Activated CD4-positive, alpha-beta memory T cell treated with anti-CD3 and anti-CD28 coated beads, Interleukin-2, amount 10 ng/mL, durations not matched to agents 7 days and 5 days (primary cell): ENCODE measurements at regions not wholly inside any gene's neighbourhood (a gene's known extent, or its start where the extent isn't known, plus 50 kb on each side); places are given as distances from the start of the nearest gene placed in this dataset.
"Not testable (repeated sequence)": the region's sequence is repeated elsewhere in the genome, so short reads cannot be mapped to it uniquely, and the experiment has no call there.

Experiments used
- CTCF ChIA-PET: fragments of 350-600 bp; sonication (Branson Sonifier 250); formaldehyde crosslinking; loops from one replicate; lab custom pipeline; 2021; ENCODE audit warnings: antibody characterized with exemption, inconsistent platforms; lab: Charles Lee
- POLR2A ChIA-PET: fragments of 350-600 bp; sonication (Branson Sonifier 250); formaldehyde crosslinking; loops from one replicate; lab custom pipeline; 2021; ENCODE audit warnings: antibody characterized with exemption; lab: Charles Lee
- DNase-seq: peaks from one replicate; pipeline ENCODE4 v3.0.0-alpha.2; 2020
- H3K27ac Mint-ChIP-seq: one replicate; pipeline ENCODE4 v1.8.0; 2021; ENCODE audit warnings: mild to moderate bottlenecking, mixed read lengths
- H3K27me3 Mint-ChIP-seq: one replicate; pipeline ENCODE4 v1.8.0; 2021; ENCODE audit warnings: mixed read lengths
- H3K36me3 Mint-ChIP-seq: one replicate; pipeline ENCODE4 v1.8.0; 2021; ENCODE audit warnings: low read depth, mixed read lengths
- H3K4me1 Mint-ChIP-seq: one replicate; pipeline ENCODE4 v1.8.0; 2021; ENCODE audit warnings: mixed read lengths
- H3K4me3 Mint-ChIP-seq: one replicate; pipeline ENCODE4 v1.8.0; 2021; ENCODE audit warnings: mild to moderate bottlenecking, mixed read lengths
- H3K9me3 Mint-ChIP-seq: one replicate; pipeline ENCODE4 v1.8.0; 2021; ENCODE audit warnings: mixed read lengths

DNA sequence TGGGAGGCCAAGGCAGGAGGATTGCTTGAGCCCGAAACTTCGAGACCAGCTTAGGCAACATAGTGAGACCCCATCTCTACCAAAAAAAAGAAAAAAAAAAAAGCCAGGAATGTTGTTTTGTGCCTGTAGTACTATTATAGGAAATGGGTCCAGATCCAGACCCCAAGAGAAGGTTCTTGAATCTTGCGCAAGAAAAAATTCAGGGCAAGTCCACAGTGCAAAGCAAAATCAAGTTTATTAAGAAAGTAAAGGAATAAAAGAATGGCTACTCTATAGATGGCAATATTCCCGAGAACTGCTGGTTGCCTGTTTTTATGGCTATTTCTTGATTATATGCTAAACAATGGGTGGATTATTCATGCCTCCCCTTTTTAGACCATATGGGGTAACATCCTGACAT is 51.2 kb upstream of the RDX start:
- Mint-ChIP-seq H3K4me1 (peaks cover 68% of the 10 kb centered on the region), H3K9me3 (peaks cover 12% of the 10 kb centered on the region), H3K4me3 (no peak overlapping the region), H3K36me3 (peaks cover 23% of the 10 kb centered on the region), H3K27me3 (no peaks in the 10 kb centered on the region), H3K27ac (peak overlapping the region; percentile 97)
- POLR2A ChIA-PET = interaction anchor here (0.9 kb wide), 1 partner anchor 18 kb away, joined by 3 read pairs; no protein-coding TSS in a partner anchor
- CTCF ChIA-PET = interaction anchor here (1.2 kb wide), 1 partner anchor 146 kb away, joined by 4 read pairs; no protein-coding TSS in a partner anchor
- DNase-seq = no peak

DNA sequence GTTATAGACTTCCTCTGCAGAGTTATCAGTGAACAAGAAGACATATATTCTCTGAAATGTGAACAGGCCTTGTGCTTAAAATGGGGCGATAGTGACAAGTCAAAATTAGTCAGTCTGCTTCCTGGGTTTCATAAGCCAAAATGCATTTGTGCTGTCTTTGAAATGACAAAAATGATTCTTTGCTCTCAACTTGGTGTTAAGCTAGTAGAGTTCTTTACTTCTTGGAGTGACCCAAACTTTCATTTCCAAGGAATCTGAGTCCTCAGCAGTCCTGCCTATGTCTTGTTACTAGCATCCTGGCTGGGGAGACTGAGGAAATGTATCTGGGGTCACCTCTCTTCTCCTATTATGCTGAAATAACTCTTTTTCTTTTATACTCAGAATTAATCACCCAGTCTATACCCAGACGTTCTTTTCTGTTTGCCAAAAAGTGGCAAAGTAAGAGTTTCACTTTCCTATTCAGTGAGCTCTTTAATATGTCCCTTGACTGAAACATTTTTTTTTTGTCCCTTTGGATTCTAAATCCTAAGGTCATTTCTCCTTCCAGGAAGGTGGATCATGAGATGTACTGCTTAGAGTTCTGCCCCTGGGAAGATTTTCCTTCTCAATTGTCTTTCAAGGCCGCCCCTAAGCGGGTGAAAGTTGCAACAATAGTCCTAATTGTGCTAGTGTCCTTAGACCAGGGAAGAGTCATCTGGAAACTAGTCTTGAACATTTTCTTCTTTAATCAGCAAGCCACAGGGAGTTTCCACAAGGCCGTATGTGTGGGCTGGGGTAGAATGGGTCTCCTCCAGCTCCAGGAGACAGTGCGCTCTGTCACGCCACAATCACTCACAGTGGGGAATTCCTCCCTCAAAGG is 53.0 kb upstream of the RDX start:
- no peaks in the 10 kb centered on the region for H3K27me3 Mint-ChIP-seq
- peak; percentile 62 for DNase-seq
- ChIA-PET POLR2A (interaction anchor here (0.8 to 3.0 kb wide), 12 partner anchors 8 to 114 kb away, joined by 3 to 14 read pairs (median 4); partner anchors contain the start of genes FDX1 and RDX), CTCF (interaction anchor here (0.7 to 2.0 kb wide), 5 partner anchors 10 to 148 kb away, joined by 3 to 7 read pairs (median 4); no protein-coding TSS in a partner anchor)
- peaks cover 62% of the 10 kb centered on the region for H3K4me1 Mint-ChIP-seq
- peak overlapping the region; percentile 51 for H3K4me3 Mint-ChIP-seq
- H3K9me3 Mint-ChIP-seq = peaks cover 6% of the 10 kb centered on the region
- H3K27ac Mint-ChIP-seq = peak overlapping the region; percentile 97
- peaks cover 10% of the 10 kb centered on the region for H3K36me3 Mint-ChIP-seq

DNA sequence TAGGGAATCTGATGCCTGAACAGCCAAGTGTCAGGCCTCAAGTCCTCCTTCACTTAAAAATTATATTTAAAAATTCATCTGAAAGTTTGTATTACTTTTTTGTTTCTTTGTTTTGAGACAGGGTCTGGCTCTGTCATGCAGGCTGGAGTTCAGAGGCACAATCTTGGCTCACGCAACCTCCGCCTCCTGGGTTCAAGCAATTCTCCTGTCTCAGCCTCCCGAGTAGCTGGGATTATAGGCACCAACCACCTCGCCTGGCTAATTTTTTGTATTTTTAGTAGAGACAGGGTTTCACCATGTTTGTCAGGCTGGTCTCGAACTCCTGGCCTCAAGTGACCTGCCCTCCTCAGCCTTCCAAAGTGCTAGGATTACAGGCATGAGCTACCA is 53.6 kb upstream of the RDX start:
- Mint-ChIP-seq H3K4me1 (peaks cover 61% of the 10 kb centered on the region), H3K27ac (peak overlapping the region; percentile 97)
- H3K27me3 Mint-ChIP-seq, H3K36me3 Mint-ChIP-seq, H3K4me3 Mint-ChIP-seq, H3K9me3 Mint-ChIP-seq, DNase-seq: not testable (repeated sequence)
- CTCF ChIA-PET = interaction anchor here (1.4 to 2.0 kb wide), 3 partner anchors 11 to 27 kb away, joined by 3 to 7 read pairs (median 4); no protein-coding TSS in a partner anchor
- POLR2A ChIA-PET = interaction anchor here (0.6 to 3.0 kb wide), 9 partner anchors 8 to 114 kb away, joined by 3 to 14 read pairs (median 4); partner anchors contain the start of gene RDX

- DNase-seq = no peak
- Mint-ChIP-seq H3K27ac (no peak overlapping the region), H3K36me3 (no peaks in the 10 kb centered on the region), H3K27me3 (no peaks in the 10 kb centered on the region), H3K9me3 (peaks cover 3% of the 10 kb centered on the region), H3K4me3 (no peak overlapping the region), H3K4me1 (peaks cover 25% of the 10 kb centered on the region)
- POLR2A ChIA-PET = no interaction called here
- CTCF ChIA-PET = interaction anchor here (0.6 kb wide), 1 partner anchor 20 kb away, joined by 3 read pairs; no protein-coding TSS in a partner anchor
Measured at GRCh38 chr11:110355011-110355744, 58.8 kb upstream of the RDX start.

DNA sequence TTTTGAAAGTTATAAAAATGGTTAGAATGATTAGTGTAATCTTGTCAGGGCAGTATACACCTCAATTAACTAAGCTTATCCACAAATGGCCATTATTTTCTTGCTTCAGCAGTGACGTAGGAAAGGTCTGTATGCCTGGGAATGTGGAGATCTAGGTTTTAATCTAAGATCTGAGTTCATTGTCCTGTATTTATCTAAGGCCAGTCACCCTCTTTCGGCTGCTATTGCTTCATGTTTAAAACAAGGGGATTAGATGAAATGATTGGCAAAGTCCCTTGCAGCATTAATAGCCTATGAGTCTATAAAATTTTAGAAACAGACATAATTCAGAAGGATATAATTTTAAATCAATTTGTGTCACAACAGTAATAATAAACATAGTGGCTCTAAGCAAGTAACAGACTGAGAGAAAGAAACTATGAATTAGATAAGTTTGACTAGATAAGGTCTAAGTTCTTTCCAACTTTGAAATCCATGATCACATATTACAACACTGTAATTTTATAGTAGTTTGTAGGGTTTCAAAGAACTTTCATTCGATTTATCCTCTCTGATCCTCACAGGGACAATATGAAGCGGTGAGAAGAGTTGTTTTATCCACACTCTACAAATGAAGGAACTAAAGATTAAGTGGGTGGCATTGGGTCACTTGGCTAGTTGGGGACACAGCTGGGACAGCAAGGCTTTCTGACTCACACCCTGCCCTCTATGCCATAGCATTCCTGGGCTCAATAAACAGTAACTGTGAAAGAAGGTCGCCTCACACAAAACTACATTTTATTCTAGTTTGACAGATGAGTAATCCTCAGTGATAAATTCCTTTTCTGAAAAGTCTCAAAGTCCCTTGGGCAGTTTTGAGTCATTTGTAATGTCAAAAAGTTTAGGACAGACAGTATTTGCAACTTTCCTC is 60.6 kb upstream of the RDX start:
- no peaks in the 10 kb centered on the region for H3K27me3 Mint-ChIP-seq
- peaks cover 3% of the 10 kb centered on the region for H3K9me3 Mint-ChIP-seq
- no peak for DNase-seq
- no peak overlapping the region for H3K4me3 Mint-ChIP-seq
- H3K4me1 Mint-ChIP-seq = peaks cover 19% of the 10 kb centered on the region
- ChIA-PET POLR2A (interaction anchor here (1.2 to 1.7 kb wide), 2 partner anchors 8 to 60 kb away, joined by 3 to 4 read pairs; partner anchors contain the start of gene RDX), CTCF (no interaction called here)
- no peak overlapping the region for H3K27ac Mint-ChIP-seq
- no peaks in the 10 kb centered on the region for H3K36me3 Mint-ChIP-seq

DNA sequence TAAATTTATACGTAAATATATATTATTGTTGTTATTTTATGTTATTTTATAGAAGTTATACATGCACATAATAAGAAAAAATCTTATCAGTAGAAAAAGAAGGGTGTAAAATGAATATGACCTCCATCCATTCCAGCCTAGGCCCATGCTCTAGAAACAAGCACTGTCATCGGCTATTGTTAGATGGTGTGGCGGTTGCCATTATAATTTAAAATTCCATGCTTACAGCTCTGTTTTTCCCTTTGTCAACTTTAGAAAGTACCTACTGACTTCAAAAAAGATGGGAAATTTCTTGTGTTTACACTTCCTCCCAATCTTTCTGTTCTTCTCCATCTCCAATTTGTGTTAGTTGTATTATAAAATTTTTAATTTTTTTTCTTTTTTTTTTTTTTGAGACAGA is 61.9 kb upstream of the RDX start:
- ChIA-PET CTCF (no interaction called here), POLR2A (interaction anchor here (1.2 to 1.7 kb wide), 2 partner anchors 9 to 62 kb away, joined by 3 to 4 read pairs; partner anchors contain the start of gene RDX)
- no peak for DNase-seq
- peaks cover 3% of the 10 kb centered on the region for H3K9me3 Mint-ChIP-seq
- no peaks in the 10 kb centered on the region for H3K36me3 Mint-ChIP-seq
- H3K27ac Mint-ChIP-seq = no peak overlapping the region
- peaks cover 28% of the 10 kb centered on the region for H3K4me1 Mint-ChIP-seq
- no peaks in the 10 kb centered on the region for H3K27me3 Mint-ChIP-seq
- H3K4me3 Mint-ChIP-seq = no peak overlapping the region

DNA sequence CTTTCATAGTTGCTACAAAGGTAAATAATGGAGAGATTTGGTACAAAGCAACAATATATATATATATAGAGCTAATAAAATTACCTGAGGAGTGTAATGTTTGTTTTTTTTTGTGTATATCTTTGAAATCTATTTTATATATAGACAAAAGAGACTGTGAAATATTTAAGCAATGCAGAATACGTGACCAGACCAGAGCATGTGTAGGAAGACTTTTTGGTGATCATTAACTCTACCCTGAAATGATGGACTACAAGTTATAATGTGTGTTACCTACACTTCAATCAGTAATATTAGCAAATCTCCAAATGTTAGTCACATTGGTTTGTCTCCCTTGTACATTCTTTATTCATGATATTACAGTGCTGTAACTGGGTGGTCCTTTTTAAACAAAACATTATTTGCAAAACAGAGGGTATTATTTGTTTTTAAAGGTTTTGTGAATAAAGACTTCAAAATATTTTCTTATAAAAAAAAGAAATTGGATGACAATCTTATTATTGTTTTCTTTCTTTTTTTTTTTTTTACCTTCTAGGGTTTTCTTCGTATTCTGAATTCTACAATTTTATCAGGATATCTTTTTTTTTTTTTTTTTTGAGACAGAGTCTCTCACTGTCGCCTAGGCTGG is 64.5 kb upstream of the RDX start:
- POLR2A ChIA-PET, H3K27ac Mint-ChIP-seq, H3K27me3 Mint-ChIP-seq, H3K36me3 Mint-ChIP-seq, H3K4me3 Mint-ChIP-seq, DNase-seq, CTCF ChIA-PET, H3K9me3 Mint-ChIP-seq: not testable (repeated sequence)
- H3K4me1 Mint-ChIP-seq = peaks cover 23% of the 10 kb centered on the region

GRCh38 chr11:110362971-110363509 is 66.6 kb upstream of the RDX start:
- DNase-seq = no peak
- Mint-ChIP-seq H3K4me3 (no peak overlapping the region), H3K27me3 (no peaks in the 10 kb centered on the region), H3K9me3 (no peaks in the 10 kb centered on the region), H3K27ac (no peak overlapping the region), H3K36me3 (no peaks in the 10 kb centered on the region), H3K4me1 (peaks cover 12% of the 10 kb centered on the region)
- CTCF ChIA-PET = interaction anchor here (1.4 kb wide), 2 partner anchors 13 to 161 kb away, joined by 5 to 8 read pairs; no protein-coding TSS in a partner anchor
- POLR2A ChIA-PET = interaction anchor here (1.2 kb wide), 1 partner anchor 10 kb away, joined by 4 read pairs; no protein-coding TSS in a partner anchor

DNA sequence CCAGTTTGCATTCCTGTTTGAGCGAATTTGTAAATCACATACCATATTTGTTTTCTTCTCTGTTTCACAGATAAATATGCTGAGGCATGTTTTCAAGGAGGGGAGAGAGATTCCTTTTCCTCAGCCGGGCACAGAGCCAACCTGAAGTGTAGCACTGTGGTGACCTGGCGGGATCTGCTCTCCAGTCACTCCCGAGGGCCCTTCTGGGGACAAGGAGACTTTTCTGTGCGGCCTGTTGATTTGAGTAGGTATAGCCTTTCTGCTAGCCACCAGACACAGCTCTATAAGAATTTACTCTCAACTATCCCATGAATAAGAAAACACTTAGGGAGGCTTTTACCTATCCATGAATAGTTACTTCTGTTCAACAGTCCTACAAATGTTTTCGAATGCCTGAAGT is 63.5 kb upstream of the FDX1 start:
- no peak for DNase-seq
- Mint-ChIP-seq H3K4me3 (no peak overlapping the region), H3K4me1 (peaks cover 12% of the 10 kb centered on the region), H3K36me3 (no peaks in the 10 kb centered on the region), H3K27me3 (no peaks in the 10 kb centered on the region), H3K9me3 (no peaks in the 10 kb centered on the region), H3K27ac (no peak overlapping the region)
- CTCF ChIA-PET = interaction anchor here (1.1 to 2.0 kb wide), 4 partner anchors 11 to 169 kb away, joined by 3 to 6 read pairs (median 3); no protein-coding TSS in a partner anchor
- POLR2A ChIA-PET = interaction anchor here (1.2 kb wide), 1 partner anchor 70 kb away, joined by 3 read pairs; the partner anchor contains the start of gene RDX

DNA sequence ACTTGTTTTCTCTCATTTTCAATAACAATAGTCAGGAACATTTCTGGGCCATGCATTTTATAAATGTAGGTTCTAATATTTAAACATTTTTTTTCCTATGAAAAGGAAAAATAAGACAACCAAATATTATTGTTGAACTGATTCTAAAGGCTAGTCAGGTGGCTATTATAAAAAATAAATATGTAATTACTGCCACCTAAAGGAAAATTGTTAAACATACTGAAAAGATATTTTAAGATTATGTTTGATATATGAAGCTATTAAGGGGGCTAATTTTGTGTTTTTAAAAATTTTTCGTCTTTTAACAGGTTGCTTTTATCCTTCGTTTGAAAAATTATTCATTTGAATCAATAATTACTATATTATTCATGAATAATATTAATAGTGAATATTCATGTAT is 62.2 kb upstream of the FDX1 start:
- Mint-ChIP-seq H3K4me1 (peaks cover 14% of the 10 kb centered on the region), H3K27ac (no peak overlapping the region), H3K9me3 (no peaks in the 10 kb centered on the region), H3K36me3 (no peaks in the 10 kb centered on the region), H3K27me3 (no peaks in the 10 kb centered on the region), H3K4me3 (no peak overlapping the region)
- no peak for DNase-seq
- CTCF ChIA-PET = interaction anchor here (0.7 to 2.5 kb wide), 8 partner anchors 11 to 174 kb away, joined by 3 to 35 read pairs (median 4); partner anchors contain the start of gene FDX1
- POLR2A ChIA-PET = interaction anchor here (0.8 kb wide), 1 partner anchor 39 kb away, joined by 3 read pairs; no protein-coding TSS in a partner anchor

DNA sequence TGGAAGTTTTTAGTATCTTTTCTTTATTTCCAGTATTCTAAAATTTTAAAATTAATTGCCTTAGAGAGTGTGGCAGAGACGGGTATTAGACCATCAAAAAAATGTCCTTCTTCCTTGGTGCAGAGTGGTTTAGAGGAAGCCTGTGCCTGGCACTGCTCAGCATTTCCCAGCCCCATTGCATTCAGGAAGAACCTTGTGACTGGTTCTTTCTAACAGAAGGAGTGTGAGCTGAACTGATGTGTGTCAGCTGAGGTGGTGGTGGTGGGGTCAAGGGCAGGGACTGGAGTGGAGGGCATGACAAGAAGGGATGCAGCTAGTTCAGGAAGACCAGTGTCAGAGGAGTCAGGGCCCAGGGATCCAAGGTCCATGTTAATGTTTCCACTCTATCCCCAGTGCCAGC is 58.7 kb upstream of the FDX1 start:
- Mint-ChIP-seq H3K27me3 (no peaks in the 10 kb centered on the region), H3K4me1 (peaks cover 15% of the 10 kb centered on the region), H3K4me3 (no peak overlapping the region), H3K9me3 (no peaks in the 10 kb centered on the region), H3K27ac (no peak overlapping the region), H3K36me3 (no peaks in the 10 kb centered on the region)
- ChIA-PET POLR2A (no interaction called here), CTCF (interaction anchor here (7.2 kb wide), 1 partner anchor 169 kb away, joined by 68 read pairs; no protein-coding TSS in a partner anchor)
- DNase-seq = no peak
